GM21786 (cell line): ENCODE measurements at regions not wholly inside any gene's neighbourhood (a gene's known extent, or its start where the extent isn't known, plus 50 kb on each side); places are given as distances from the start of the nearest gene placed in this dataset.
"Not testable (repeated sequence)": the region's sequence is repeated elsewhere in the genome, so short reads cannot be mapped to it uniquely, and the experiment has no call there.

Experiments used
- ATAC-seq: cut with Tn5 transposase; IDR thresholded peaks from one replicate; pipeline ENCODE4 v1.9.1; 2021; ENCODE audit not compliant: unreplicated experiment

- no peak for ATAC-seq
These were observed 115.7 kb upstream of the NANOS1 start for GRCh38 chr10:118913825-118914224.

GRCh38 chr10:118914629-118915028 lies 114.9 kb upstream of the NANOS1 start:
- no peak for ATAC-seq

- no peak for ATAC-seq
These were observed 114.4 kb upstream of the NANOS1 start for GRCh38 chr10:118915161-118915560.

DNA sequence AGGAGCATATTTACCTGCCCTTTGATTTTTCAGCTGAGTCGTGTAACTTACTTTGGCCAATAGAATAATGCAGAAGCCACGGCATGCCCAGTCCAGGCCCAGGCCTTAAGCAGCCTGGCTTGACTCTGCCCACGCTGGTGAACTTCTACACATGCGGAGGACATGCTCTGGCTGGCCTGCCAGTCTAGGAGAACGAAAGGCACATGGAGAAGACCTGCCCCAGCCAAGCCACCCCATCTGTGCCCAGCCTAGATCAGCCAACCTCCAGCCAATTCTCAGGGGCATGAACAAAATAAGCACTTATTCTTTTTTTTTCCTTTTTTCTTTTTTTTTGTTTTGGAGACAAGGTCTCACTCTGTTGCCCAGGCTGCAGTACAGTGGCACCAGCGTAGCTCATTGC lies 112.7 kb upstream of the NANOS1 start:
- ATAC-seq: no peak

- ATAC-seq: no peak
These were observed 111.8 kb upstream of the NANOS1 start for GRCh38 chr10:118917701-118918100.

DNA sequence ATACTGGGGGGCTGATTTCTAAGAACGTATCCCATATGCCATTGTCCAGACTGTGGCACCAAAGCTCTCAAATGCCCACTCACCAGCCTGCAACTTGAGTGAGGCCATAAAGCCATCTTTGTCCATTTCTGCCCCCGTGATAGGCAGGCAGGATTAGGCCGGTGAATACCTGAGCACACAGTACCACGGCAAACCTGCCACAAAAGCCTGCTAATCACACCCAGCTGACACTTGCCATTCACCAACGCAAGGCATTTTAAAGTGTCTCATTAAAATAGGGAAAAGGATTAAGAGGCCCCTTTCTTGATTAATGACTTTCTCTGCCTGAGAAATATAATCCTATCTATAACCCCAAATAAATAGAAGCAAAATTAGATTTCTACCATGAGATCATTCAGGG lies 111.4 kb upstream of the NANOS1 start:
- ATAC-seq: no peak

DNA sequence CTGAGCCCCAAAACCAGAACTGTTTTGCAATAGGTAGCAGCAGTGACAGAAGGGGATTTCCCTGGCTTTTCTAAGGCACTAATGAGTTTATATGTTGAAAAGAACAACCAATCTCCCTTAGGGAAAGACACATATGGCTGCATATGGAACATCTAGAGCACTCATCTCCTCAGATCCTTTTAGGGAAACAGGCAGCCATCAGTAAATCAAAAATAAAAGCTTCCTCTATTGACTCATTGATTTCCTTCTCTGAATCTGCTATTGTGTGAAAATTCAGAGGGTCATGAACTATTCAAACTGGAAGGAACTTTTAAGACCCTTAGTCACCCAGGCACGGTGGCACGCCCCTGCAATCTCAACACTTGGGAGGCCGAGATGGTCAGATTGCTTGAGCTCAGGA lies 110.9 kb upstream of the NANOS1 start:
- no peak for ATAC-seq

- ATAC-seq: no peak
These were observed 109.3 kb upstream of the NANOS1 start for GRCh38 chr10:118920206-118920605.

DNA sequence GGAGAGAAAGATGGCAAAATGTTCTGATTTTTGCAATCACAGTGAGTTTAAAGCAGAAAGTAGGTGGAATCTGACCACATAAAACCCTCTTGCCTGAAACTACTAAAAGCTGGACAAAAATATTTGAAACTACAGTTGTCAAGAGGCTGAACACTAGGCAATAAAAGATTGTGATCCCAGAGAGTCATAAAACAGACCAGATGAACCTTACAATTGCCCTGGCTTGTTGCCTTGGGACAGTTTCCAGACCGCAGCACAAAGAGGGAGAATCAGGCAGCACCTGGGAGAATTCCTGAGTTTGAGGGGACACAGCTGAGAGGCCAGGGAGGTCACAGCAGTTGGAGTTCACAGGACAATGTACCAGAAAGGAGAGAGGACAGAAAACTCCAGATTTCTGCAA lies 107.3 kb upstream of the NANOS1 start:
- no peak for ATAC-seq

- ATAC-seq: no peak
These were observed 106.5 kb upstream of the NANOS1 start for GRCh38 chr10:118922972-118923371.

GRCh38 chr10:118924493-118924892 lies 105.0 kb upstream of the NANOS1 start:
- ATAC-seq: no peak

GRCh38 chr10:118925404-118926071 lies 104.0 kb upstream of the NANOS1 start:
- ATAC-seq: no peak

DNA sequence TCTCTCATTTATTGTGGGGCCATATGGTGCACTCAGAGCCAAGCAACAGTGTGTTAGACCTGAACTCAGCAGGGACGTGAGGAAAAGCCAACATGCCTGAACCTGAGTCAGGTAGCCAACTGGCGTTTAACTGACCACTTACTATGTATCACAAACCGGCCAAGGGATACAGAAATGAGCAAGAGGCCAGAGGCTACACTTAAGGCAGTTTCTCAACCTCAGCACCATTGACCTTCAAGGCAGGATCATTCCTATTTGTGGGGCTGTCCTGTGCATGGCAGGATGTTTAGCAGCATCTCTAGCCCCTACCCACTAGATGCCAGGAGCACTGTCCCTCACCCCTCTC lies 103.5 kb upstream of the NANOS1 start:
- no peak for ATAC-seq

- ATAC-seq: no peak
These were observed 103.1 kb upstream of the NANOS1 start for GRCh38 chr10:118926441-118926840.

DNA sequence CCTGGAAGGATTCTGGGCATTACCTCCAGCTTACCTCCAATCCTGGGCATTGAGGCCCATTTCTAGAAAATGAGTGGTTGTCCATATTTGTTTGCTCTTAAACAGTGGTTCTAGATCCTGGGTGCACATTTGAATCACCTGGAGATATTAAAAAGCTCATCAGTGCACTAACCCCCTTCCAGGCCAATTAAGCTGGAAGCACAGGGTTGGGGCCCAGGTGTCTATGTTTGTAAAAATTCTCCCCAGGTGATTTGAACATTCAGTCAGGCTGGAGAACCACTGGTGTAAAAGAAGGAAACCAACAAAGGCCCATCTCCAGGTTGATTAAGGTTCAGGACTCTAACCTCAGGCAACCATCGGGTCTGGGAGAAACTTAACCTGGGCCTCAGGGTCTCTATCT lies 102.6 kb upstream of the NANOS1 start:
- ATAC-seq: no peak

DNA sequence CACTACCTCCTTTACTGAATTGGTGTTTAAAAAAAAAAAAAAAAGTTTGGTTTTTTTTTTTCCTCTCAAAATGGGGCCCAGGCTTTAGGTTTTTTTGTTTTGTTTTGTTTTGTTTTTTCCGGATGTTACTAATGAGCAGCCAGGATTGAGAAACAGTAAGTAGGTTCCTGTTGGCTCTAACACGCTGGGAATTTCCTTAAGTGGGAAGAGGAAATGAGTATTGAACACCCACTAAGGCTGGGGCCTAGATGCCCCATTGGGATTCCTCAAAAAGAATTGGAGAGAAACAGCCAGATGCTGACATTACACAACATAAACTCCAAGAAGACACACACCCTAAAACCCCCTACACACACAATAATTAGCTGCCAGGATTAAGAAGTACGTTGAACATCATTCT lies 102.2 kb upstream of the NANOS1 start:
- no peak for ATAC-seq

- no peak for ATAC-seq
These were observed 98.9 kb upstream of the NANOS1 start for GRCh38 chr10:118930614-118931013.

DNA sequence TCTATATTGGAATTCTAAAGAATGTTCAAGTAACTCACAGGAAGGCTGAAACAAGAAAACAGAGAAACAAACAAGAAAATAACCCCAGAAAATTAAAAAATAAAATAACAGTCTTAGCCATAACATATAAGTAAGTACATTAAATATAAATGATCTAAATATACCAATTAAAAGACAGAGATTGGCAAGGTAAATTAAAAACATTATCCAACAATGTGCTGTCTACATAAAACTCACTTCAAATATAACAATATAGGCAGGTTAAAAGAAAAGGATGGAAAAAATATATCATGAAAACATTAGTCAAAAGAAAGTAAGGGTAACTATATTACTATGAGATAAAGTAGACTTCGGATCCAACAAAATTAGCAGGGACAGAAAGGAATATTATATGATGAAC lies 98.1 kb upstream of the NANOS1 start:
- ATAC-seq: no peak

DNA sequence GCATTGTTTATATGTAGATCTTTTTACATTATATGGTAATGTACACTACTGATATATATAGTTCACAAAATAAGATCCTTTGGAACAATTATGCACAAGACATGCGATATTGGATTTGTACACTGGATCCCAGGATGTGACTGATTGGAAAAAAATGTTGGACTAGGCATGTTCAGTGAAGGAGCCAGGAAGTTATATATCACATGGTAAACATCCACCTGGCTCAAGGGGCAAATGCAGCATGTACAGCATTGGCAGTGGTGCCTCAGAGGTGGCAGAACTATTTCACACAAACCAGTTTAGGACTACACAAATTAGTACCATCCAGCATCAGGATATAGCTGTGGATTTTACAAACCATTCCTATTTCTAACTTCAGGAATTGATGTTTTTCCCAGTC lies 97.4 kb upstream of the NANOS1 start:
- not testable (repeated sequence) for ATAC-seq

DNA sequence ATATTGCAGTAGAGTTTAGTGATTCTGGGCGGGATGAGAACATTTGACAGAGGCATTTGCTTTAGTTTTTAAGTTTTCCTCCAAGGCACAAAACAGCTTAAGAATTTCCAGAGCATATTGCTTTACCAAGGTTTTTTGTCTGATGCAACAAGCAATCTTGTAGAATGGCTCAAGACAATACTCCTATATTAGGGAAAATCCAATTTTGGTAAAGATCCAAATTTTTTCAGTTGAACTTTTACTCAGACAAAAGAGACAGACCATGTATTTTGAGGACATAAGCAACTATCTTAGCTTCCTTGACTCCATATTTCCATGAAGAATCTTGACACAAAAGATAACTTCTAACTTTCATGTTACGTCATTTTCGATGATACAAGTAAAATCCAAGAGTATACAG lies 92.3 kb upstream of the NANOS1 start:
- ATAC-seq: no peak

GRCh38 chr10:118939211-118940007 lies 90.1 kb upstream of the NANOS1 start:
- no peak for ATAC-seq

GRCh38 chr10:118940386-118940785 lies 89.1 kb upstream of the NANOS1 start:
- ATAC-seq: no peak

DNA sequence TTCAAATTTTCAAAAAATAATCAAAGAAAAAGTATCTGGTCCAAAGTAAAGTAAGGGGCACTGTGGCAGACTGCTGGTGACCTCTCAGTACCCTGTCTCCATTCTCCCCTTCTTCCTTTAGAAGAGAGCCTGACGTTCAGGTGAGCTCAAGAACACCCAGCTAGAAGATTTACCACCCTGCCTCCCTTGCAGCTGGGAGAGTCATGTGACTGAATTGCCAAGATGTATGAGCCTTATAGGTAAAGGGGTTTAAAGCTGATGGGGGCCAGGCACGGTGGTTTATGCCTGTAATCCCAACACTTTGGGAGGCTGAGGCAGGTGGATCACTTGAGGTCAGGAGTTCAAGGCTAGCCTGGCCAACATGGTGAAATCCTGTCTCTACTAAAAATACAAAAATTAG lies 86.3 kb upstream of the NANOS1 start:
- ATAC-seq: no peak
